Small intestine (tissue), 7 donors: ENCODE measurements at regions not wholly inside any gene's neighbourhood (a gene's known extent, or its start where the extent isn't known, plus 50 kb on each side); places are given as distances from the start of the nearest gene placed in this dataset.
"Not testable (repeated sequence)": the region's sequence is repeated elsewhere in the genome, so short reads cannot be mapped to it uniquely, and the experiment has no call there.

ENCODE experiments used
- DNase-seq, 2 donors: peaks; one replicate each; pipeline versions ENCODE4 v3.0.0 to v3.0.0-alpha.2; 2013
- FAIRE-seq: peaks from 2 replicates; lab custom pipeline; 2012; peaks lifted over from hg19 to GRCh38; lab: Jason Lieb, UNC
- H3K27ac ChIP-seq, 3 donors: one replicate each; pipeline ENCODE4 v1.5.1; 2013; ENCODE audit warnings: low read length in 2 of 3, mild to moderate bottlenecking in 2 of 3, control low read depth in 1 of 3, inconsistent platforms in 1 of 3, low read depth in 1 of 3, moderate library complexity in 1 of 3
- H3K27me3 ChIP-seq, 3 donors: one replicate each; pipeline ENCODE4 v1.6.1; 2013; ENCODE audit warnings: low read length in 3 of 3, inconsistent platforms in 1 of 3; ENCODE audit not compliant: control insufficient read depth in 3 of 3, insufficient read depth in 3 of 3
- H3K36me3 ChIP-seq, 3 donors: one replicate each; pipeline ENCODE4 v1.6.1; 2013; ENCODE audit warnings: low read length in 3 of 3, inconsistent platforms in 1 of 3, low read depth in 1 of 3, mild to moderate bottlenecking in 1 of 3, moderate library complexity in 1 of 3; ENCODE audit not compliant: control insufficient read depth in 3 of 3, insufficient read depth in 2 of 3
- H3K4me1 ChIP-seq, 3 donors: one replicate each; pipeline ENCODE4 v1.6.1; 2013; ENCODE audit warnings: low read length in 2 of 3, inconsistent platforms in 1 of 3, low read depth in 1 of 3, mild to moderate bottlenecking in 1 of 3, moderate library complexity in 1 of 3; ENCODE audit not compliant: control insufficient read depth in 3 of 3, insufficient read depth in 2 of 3
- H3K4me3 ChIP-seq, 3 donors: one replicate each; pipeline ENCODE4 v1.5.1; 2013; ENCODE audit warnings: low read length in 3 of 3, control low read depth in 1 of 3, inconsistent platforms in 1 of 3, low read depth in 1 of 3, mild to moderate bottlenecking in 1 of 3, moderate library complexity in 1 of 3
- H3K9me3 ChIP-seq, 2 donors: one replicate each; pipeline ENCODE4 v1.6.1; 2013; ENCODE audit warnings: low read depth in 1 of 2, low read length in 1 of 2; ENCODE audit not compliant: control insufficient read depth in 2 of 2, insufficient read depth in 1 of 2
- WGBS, 3 donors: extraction: QIAGEN DNeasy Blood & Tissue Kit; methylation state at CpG; one replicate each; pipeline ENCODE4 v1.1.7; 2013; 5-methylcytosine and 5-hydroxymethylcytosine counted together
- donor health status: healthy with polysubstance abuse.
- donor health status: control.
- donor health status: control.
- donor health status: Bipolar disorder and iron deficiency.
- donor health status: healthy.

DNA sequence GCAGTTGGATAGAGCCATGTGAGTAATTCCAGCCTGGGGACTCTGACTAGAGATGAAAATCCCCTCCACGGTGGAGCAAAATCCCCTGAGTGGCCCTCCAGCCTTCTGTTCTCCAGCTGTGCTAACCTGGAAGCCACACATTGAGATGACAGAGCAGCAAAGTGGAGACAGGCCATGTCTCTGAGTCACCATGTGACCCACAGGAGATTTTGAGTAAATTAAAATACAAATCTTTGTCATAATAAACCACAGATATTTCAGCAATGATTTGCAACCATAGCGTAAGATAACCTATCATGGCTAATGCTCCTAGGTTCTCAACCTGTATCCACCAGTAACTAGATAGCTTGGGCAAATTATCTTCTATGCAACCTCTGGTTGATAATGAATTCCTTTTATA lies 328.3 kb upstream of the DPP6 start:
- not testable (repeated sequence) for H3K4me1 ChIP-seq, DNase-seq, H3K4me3 ChIP-seq, H3K27me3 ChIP-seq, H3K27ac ChIP-seq, FAIRE-seq, H3K9me3 ChIP-seq, H3K36me3 ChIP-seq
- WGBS, 3 donors, result 50 to 63% (median 52%) methylated on average over 1 of the region's 2 CpGs

GRCh38 chr7:153731504-153731903 lies 320.7 kb upstream of the DPP6 start:
- 77 to 85% (median 85%) methylated on average over 6 to 7 of the region's 7 CpGs for WGBS, 3 donors
- DNase-seq, H3K9me3 ChIP-seq: not testable (repeated sequence)

GRCh38 chr7:153743434-153743833 lies 308.8 kb upstream of the DPP6 start:
- H3K4me1 ChIP-seq, DNase-seq, H3K9me3 ChIP-seq, H3K27me3 ChIP-seq, H3K27ac ChIP-seq, FAIRE-seq, H3K36me3 ChIP-seq, H3K4me3 ChIP-seq: not testable (repeated sequence)
- 54 to 71% (median 58%) methylated on average over 2 of the region's 2 CpGs for WGBS, 3 donors

More at GRCh38 chr7:153731504-153731903, 320.7 kb upstream of the DPP6 start:
- not testable (repeated sequence) for H3K27ac ChIP-seq, FAIRE-seq, H3K36me3 ChIP-seq, H3K4me3 ChIP-seq, H3K4me1 ChIP-seq, H3K27me3 ChIP-seq

- H3K4me3 ChIP-seq, FAIRE-seq, H3K9me3 ChIP-seq, H3K27me3 ChIP-seq, H3K4me1 ChIP-seq, H3K27ac ChIP-seq, H3K36me3 ChIP-seq, DNase-seq: not testable (repeated sequence)
- WGBS, 3 donors, result 12 to 40% (median 38%) methylated on average over 16 to 21 of the region's 21 CpGs
Observed at GRCh38 chr7:153747969-153748368, 304.2 kb upstream of the DPP6 start.

DNA sequence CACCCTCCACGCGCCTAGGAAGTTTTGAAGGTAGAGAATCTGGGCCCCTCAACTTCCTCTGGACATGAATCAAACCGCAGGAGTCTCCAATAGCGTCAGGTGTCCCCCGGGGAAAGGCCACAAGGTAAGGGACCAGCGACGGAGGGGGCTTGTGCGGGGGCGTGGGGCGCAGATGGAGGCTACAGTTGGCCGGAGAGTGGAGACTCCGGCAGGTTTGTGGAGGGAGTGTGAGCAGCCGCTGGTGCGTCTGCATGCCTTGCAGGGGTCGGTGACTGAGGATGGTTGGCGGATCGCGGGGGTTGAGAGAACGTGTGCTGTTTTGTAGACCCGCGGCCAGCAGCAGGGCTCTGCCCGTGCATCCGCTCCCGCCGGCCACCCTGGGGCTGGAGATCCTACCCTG lies 303.3 kb upstream of the DPP6 start:
- FAIRE-seq, H3K36me3 ChIP-seq, DNase-seq, H3K27me3 ChIP-seq, H3K9me3 ChIP-seq, H3K4me3 ChIP-seq, H3K4me1 ChIP-seq, H3K27ac ChIP-seq: not testable (repeated sequence)
- WGBS, 3 donors, result 6 to 28% (median 26%) methylated on average over 14 to 23 of the region's 25 CpGs

- not testable (repeated sequence) for H3K9me3 ChIP-seq, H3K4me1 ChIP-seq, H3K27ac ChIP-seq, FAIRE-seq, DNase-seq, H3K27me3 ChIP-seq, H3K4me3 ChIP-seq, H3K36me3 ChIP-seq
- 90 to 93% (median 91%) methylated on average over 3 of the region's 3 CpGs for WGBS, 3 donors
Observed at GRCh38 chr7:153765869-153766268, 286.3 kb upstream of the DPP6 start.

DNA sequence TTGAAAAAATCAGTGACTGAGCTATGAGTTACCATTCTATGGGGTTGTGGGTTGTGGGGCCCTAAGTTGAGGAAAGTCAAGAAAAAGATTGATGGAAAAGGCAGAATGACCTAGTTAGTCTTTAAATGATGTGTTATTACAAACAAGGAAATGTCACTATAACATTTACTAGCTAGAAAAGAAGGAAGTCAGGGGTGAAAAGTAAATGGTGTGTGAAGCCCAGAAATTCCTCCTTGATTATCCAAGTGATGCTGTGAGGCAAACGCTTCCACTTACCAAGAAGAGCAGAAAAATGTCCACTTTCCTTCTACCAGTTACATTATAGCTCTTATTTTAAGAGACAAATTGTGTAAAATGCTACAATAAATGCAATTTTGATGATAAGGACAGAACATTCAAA lies 285.3 kb upstream of the DPP6 start:
- H3K9me3 ChIP-seq, H3K36me3 ChIP-seq, H3K27me3 ChIP-seq, H3K27ac ChIP-seq, DNase-seq, H3K4me3 ChIP-seq, FAIRE-seq, H3K4me1 ChIP-seq: not testable (repeated sequence)
- 73 to 85% (median 77%) methylated on average over 1 of the region's 1 CpG for WGBS, 3 donors

DNA sequence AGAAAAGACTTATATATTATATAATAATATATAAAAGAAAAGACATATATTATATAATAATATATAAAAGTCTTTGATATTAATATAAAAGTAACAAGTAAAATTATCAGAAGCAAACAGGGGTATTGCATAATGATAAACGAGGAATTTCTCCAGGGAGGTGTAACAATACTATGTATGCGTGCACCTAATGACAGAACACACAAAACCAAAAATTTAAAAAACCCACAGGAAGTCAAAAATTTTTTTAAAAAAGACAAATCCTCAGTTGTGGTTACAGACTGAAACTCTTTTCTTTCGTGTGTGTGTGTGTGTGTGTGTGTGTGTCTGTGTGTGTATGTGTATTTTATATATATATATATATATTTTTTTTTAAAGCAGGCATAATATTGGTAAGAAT lies 279.2 kb upstream of the DPP6 start:
- Histone ChIP-seq H3K36me3 (no peaks in the 10 kb centered on the region), H3K4me3 (no peak overlapping the region), H3K27ac (no peak overlapping the region), H3K9me3 (no peaks in the 10 kb centered on the region), H3K4me1 (no peaks in the 10 kb centered on the region), H3K27me3 (no peaks in the 10 kb centered on the region)
- WGBS, 3 donors, result 50 to 70% (median 61%) methylated on average over 3 of the region's 3 CpGs
- DNase-seq (no peak), FAIRE-seq (no peak)

- not testable (repeated sequence) for H3K4me1 ChIP-seq, H3K9me3 ChIP-seq, DNase-seq, H3K36me3 ChIP-seq, H3K4me3 ChIP-seq, FAIRE-seq, H3K27ac ChIP-seq, H3K27me3 ChIP-seq
Observed at GRCh38 chr7:153776940-153777339, 275.3 kb upstream of the DPP6 start.
